Chondrocyte (in vitro differentiated cells): ENCODE measurements at regions not wholly inside any gene's neighbourhood (a gene's known extent, or its start where the extent isn't known, plus 50 kb on each side); places are given as distances from the start of the nearest gene placed in this dataset.

ENCODE experiments used
- DNase-seq: peaks from one replicate; pipeline ENCODE4 v3.0.0; 2021; ENCODE audit warnings: mixed read lengths, low spot score
- H3K27ac Mint-ChIP-seq: one replicate; pipeline ENCODE4 v1.8.0; 2021; ENCODE audit warnings: mild to moderate bottlenecking, moderate library complexity, mixed read lengths; ENCODE audit not compliant: unreplicated experiment
- H3K27me3 Mint-ChIP-seq: 2 replicates; pipeline ENCODE4 v1.8.0; 2021; ENCODE audit warnings: low read depth, mixed read lengths
- H3K36me3 Mint-ChIP-seq: 2 replicates; pipeline ENCODE4 v1.8.0; 2021; ENCODE audit warnings: low read depth, mixed read lengths
- H3K4me1 Mint-ChIP-seq: 2 replicates; pipeline ENCODE4 v1.8.0; 2021; ENCODE audit warnings: low read depth, mild to moderate bottlenecking, mixed read lengths
- H3K4me3 Mint-ChIP-seq: one replicate; pipeline ENCODE4 v1.8.0; 2021; ENCODE audit warnings: mild to moderate bottlenecking, moderate library complexity, mixed read lengths; ENCODE audit not compliant: unreplicated experiment
- H3K9me3 Mint-ChIP-seq: 2 replicates; pipeline ENCODE4 v1.8.0; 2021; ENCODE audit warnings: low read depth, mixed read lengths
- TF ChIP-seq, protein P1 (sequence below): fragments of 200-600 bp; sonication (generic); IDR thresholded peaks from 2 replicates; pipeline ENCODE4 v1.5.0; 2021; ENCODE audit warnings: antibody characterized with exemption, mild to moderate bottlenecking, moderate library complexity

GRCh38 chr1:83515578-83516154, 483.3 kb downstream of the TTLL7 start:
- Mint-ChIP-seq H3K4me3 (no peak overlapping the region), H3K4me1 (no peaks in the 10 kb centered on the region), H3K36me3 (no peaks in the 10 kb centered on the region), H3K27ac (no peak overlapping the region), H3K27me3 (no peaks in the 10 kb centered on the region), H3K9me3 (no peaks in the 10 kb centered on the region)
- no peak for DNase-seq
- TF ChIP-seq, protein P1, sequence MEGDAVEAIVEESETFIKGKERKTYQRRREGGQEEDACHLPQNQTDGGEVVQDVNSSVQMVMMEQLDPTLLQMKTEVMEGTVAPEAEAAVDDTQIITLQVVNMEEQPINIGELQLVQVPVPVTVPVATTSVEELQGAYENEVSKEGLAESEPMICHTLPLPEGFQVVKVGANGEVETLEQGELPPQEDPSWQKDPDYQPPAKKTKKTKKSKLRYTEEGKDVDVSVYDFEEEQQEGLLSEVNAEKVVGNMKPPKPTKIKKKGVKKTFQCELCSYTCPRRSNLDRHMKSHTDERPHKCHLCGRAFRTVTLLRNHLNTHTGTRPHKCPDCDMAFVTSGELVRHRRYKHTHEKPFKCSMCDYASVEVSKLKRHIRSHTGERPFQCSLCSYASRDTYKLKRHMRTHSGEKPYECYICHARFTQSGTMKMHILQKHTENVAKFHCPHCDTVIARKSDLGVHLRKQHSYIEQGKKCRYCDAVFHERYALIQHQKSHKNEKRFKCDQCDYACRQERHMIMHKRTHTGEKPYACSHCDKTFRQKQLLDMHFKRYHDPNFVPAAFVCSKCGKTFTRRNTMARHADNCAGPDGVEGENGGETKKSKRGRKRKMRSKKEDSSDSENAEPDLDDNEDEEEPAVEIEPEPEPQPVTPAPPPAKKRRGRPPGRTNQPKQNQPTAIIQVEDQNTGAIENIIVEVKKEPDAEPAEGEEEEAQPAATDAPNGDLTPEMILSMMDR = no peak

GRCh38 chr1:83512373-83513193, 486.3 kb downstream of the TTLL7 start:
- no peaks in the 10 kb centered on the region for H3K36me3 Mint-ChIP-seq
- H3K27ac Mint-ChIP-seq = no peak overlapping the region
- H3K9me3 Mint-ChIP-seq = no peaks in the 10 kb centered on the region
- H3K27me3 Mint-ChIP-seq = no peaks in the 10 kb centered on the region
- peaks cover 23% of the 10 kb centered on the region for H3K4me1 Mint-ChIP-seq
- no peak for DNase-seq
- TF ChIP-seq, protein P1 = no peak
- H3K4me3 Mint-ChIP-seq = no peak overlapping the region

GRCh38 chr1:83511146-83511726, 487.7 kb downstream of the TTLL7 start:
- Mint-ChIP-seq H3K4me1 (peaks cover 27% of the 10 kb centered on the region), H3K9me3 (no peaks in the 10 kb centered on the region), H3K36me3 (no peaks in the 10 kb centered on the region), H3K4me3 (no peak overlapping the region), H3K27ac (no peak overlapping the region), H3K27me3 (no peaks in the 10 kb centered on the region)
- TF ChIP-seq, protein P1 = no peak
- no peak for DNase-seq

DNA sequence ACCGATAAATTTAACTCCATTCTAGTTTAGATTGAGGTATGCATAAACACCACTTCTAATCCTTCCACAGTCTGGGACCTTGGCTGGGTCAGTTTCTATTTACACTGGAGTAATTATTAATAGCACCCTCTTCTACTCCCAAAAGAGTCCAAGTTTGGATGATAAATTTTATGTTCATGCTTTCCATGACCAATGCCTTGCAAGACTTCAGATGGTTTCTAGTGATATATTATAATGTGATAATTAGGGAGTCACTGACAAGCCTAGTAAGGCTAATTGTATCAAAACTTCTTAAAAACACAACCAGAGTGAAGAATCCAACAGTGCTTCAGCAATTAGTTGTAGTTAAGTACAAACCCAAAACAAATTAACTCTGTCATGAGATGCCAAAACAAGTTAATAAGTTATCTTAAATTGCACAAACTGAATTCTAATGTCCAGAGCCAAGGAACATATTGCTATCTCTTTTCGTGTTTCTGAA, 489.6 kb downstream of the TTLL7 start:
- H3K4me3 Mint-ChIP-seq = no peak overlapping the region
- H3K36me3 Mint-ChIP-seq = no peaks in the 10 kb centered on the region
- H3K27ac Mint-ChIP-seq = no peak overlapping the region
- TF ChIP-seq, protein P1 = no peak
- no peaks in the 10 kb centered on the region for H3K27me3 Mint-ChIP-seq
- no peaks in the 10 kb centered on the region for H3K9me3 Mint-ChIP-seq
- peaks cover 27% of the 10 kb centered on the region for H3K4me1 Mint-ChIP-seq
- no peak for DNase-seq

DNA sequence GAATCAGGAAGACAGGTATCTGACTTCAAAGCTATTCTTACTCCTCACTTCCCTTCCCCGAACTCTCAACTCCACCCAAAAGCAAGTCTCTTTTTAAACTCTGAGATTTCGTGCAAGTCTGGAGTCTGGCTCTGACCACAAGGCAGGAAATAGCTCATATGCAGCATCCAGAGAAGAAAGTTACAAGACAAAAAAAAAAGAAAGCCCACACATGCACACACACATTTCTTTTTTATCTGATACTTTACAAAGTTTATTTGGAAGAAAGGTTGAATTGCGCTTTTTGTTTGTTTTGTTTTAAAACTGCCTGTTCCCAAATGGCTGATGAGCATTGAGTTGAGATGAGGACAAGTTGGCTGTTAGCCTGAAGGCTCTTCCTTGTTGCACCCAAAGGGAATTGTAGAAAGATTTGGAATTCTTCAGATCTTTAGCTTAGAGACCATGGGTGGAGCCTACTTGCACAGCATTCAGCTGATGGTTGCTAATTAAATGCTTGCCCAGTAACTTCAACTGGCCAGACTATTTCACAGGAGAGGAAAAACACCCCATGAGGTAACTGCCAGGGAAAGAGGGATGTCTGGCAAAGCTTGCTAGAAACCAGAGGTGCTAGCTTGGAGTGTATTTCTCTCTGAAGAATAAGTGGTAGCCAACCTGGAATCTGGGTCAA, 490.3 kb downstream of the TTLL7 start:
- Mint-ChIP-seq H3K36me3 (no peaks in the 10 kb centered on the region), H3K4me1 (peaks cover 27% of the 10 kb centered on the region), H3K9me3 (peaks cover 2% of the 10 kb centered on the region), H3K27me3 (no peaks in the 10 kb centered on the region), H3K4me3 (no peak overlapping the region), H3K27ac (peak overlapping the region; percentile 81)
- TF ChIP-seq, protein P1 = no peak
- no peak for DNase-seq
